ENCODE measurements at regions not wholly inside any gene's neighbourhood (a gene's known extent, or its start where the extent isn't known, plus 50 kb on each side); places are given as distances from the start of the nearest gene placed in this dataset.
"Not testable (repeated sequence)": the region's sequence is repeated elsewhere in the genome, so short reads cannot be mapped to it uniquely, and the experiment has no call there.

DNA sequence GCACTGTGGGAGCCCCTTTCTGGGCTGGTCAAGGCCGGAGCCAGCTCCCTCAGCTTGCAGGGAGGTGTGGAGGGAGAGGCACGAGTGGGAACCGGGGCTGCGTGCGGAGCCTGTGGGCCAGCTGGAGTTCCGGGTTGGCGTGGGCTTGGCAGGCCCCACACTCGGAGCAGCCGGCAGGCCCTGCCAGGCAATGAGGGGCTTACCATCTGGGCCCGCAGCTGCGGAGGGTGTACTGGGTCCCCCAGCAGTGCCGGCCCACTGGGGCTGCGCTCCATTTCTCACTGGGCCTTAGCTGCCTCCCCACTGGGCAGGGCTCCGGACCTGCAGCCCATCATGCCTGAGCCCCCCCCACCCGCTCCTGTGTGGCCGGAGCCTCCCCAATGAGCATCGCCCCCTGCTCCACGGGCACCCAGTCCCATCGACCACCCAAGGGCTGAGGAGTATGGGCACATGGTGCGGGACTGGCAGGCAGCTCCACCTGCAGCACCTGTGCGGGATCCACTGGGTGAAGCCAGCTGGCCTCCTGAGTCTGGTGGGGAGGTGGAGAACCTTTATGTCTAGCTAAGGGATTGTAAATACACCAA lies 693.8 kb upstream of the GNPDA2 start:
- H3K4me3 ChIP-seq (ENCODE audit: low read length); DNase-seq (ENCODE audit: low read depth, low spot score): not testable (repeated sequence)

DNA sequence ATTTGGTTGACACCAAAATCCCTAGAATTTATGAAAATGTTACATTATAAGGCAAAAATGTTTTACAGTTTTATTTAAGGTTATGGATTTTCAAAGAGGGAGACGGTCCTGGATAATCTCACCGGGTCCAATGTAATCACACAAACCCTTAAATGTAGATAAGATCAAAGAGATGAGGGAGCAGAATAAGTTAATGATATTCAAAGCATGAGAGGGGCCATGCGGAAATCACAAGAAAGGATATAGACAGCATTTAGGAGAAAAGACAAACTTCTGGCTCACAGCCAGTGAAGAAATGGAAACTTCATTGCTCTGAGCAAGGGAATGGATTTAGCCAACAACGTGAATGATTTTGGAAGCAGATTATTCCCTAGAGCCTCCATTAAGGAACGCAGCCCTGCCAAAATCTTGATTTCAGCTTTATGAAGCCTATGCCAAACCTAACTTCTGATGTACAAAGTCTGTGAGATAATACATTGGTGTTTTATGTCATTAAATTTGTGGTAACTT lies 684.4 kb upstream of the GNPDA2 start:
- no peak overlapping the region for H3K4me3 ChIP-seq (ENCODE audit: low read length)
- no peak for DNase-seq (ENCODE audit: low read depth, low spot score)

DNA sequence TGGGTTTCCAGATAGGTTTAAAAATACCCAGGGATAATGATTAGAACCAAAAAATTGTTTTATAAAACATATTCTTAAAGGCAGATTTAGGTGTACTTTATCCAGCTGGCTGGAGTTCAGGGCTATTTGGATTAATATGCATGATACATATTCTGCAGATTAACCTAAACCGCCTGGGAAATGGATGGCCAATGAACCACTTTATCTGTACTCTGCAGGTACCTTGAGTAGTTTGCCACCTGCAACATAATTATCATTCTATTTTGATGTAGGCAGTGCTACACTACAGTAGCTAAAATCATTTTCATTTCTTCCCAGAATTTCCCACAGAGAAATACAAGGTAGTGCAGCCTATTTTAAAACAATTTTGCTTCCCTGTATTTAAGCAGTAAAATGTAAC lies 683.2 kb upstream of the GNPDA2 start:
- DNase-seq (ENCODE audit: low read depth, low spot score): no peak
- no peak overlapping the region for H3K4me3 ChIP-seq (ENCODE audit: low read length)

DNA sequence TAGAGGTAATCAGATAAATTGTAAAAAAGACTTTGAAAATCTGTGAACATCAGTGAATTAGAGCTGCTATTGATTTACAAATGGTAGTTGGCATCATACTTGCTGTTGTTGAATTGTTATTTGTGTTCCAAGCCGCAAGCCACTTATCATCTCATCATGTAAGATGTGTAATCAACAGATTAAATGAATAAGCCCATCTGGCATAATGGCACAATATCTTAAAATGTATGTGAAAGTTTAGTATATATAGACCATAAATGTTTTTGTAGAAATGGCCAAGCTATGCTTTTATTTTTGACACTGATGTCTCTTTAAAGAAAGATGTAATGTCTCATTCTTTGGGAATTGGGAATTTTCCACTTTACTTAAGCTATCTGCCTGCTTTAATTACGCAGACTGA lies 682.6 kb upstream of the GNPDA2 start:
- H3K4me3 ChIP-seq (ENCODE audit: low read length): no peak overlapping the region
- DNase-seq (ENCODE audit: low read depth, low spot score): no peak

DNA sequence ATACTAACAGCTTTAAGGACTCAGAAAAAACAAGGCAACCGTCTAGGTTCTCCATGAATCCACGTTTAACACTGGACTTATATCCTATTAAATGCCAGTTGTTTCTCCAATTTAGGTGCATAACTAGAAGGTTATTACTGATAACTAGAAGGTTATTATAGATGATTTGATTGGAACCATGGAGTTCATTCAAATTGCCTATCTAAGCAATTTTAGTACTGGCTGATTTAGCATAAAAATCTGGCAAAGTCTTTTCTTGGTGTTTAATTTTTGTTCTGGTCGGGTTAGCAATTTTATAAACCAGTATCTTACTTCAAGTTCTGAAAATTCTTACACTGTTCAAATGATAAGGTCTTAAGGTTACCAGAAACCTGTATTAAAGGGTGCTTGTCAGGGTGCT lies 672.8 kb upstream of the GNPDA2 start:
- DNase-seq (ENCODE audit: low read depth, low spot score): no peak
- no peak overlapping the region for H3K4me3 ChIP-seq (ENCODE audit: low read length)

DNA sequence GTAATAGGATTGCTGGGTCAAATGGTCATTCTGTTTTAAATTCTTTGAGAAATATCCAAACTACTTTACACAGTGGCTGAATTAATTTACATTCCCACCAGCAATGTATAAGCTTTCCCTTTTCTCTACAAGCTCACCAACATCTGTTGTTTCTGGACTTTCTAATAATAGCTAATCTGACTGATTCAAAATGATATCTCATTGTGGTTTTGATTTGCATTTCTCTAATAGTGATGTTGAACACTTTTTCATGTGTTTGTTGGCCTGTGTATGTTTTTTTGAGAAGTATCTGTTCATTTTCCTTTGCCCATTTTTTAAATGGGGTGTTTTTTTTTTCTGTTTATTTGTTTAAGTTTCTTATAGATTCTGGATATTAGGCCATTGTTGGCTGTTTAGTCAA lies 659.0 kb upstream of the GNPDA2 start:
- no peak for DNase-seq (ENCODE audit: low read depth, low spot score)

DNA sequence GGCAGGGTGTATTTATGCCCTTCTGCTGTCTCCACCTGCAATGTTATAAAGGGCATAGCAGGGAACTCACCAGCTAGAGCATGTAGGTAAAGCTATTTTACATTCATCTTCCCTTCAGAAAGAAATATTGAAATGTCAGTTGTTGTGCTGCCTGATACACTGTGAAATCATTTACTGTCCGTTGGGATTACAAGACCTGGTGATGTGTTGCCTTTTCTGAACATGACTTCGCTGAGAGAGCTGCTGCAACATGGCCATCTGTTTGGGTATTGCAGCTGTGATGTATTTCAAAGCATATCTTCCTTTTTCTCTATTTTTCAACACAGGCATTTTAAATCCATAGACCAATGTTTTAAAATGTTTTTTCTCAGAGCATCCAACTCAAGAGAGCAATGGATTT lies 644.1 kb upstream of the GNPDA2 start:
- DNase-seq (ENCODE audit: low read depth, low spot score): no peak
- H3K4me3 ChIP-seq (ENCODE audit: low read length): no peak overlapping the region

More for the DNA sequence above, 659.0 kb upstream of the GNPDA2 start:
- H3K4me3 ChIP-seq (ENCODE audit: low read length): no peak overlapping the region

DNA sequence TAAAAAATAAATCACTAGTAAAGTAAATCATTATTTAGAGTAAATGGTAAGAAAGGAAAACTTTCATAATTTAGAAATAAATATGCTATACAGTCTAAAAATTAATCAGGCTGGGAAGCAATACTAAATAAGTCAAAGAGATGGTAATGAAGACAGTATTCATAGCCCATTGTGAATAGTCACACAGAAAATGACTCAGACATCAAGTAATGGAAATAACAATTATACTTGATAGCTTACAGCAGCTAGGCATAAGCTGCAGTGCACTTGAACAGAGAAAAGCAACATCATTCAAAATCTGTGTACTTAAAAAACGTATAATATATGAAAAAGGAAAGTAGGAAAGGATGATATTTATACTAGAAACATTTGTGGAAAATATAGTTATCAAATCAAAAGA lies 642.5 kb upstream of the GNPDA2 start:
- no peak overlapping the region for H3K4me3 ChIP-seq (ENCODE audit: low read length)
- DNase-seq (ENCODE audit: low read depth, low spot score): no peak

DNA sequence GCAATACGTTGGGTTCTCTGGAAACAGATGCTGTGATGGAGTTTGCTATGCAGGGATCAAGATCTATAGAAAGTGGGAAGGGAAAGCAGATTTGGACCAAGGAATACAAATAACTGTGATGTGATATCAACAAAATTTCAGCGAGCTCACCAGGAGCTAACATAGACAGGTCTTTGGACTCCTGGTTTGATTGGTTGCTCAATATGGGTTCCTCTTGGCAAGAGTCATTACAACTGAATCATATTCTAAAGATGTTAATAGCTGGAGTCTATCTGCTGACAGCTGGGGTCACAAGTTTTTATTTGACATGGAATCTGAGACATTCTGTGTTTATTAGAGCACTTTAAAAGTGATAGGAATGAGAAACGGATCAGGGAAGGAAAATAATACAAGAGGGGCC lies 637.6 kb upstream of the GNPDA2 start:
- DNase-seq (ENCODE audit: low read depth, low spot score): no peak
- no peak overlapping the region for H3K4me3 ChIP-seq (ENCODE audit: low read length)

DNA sequence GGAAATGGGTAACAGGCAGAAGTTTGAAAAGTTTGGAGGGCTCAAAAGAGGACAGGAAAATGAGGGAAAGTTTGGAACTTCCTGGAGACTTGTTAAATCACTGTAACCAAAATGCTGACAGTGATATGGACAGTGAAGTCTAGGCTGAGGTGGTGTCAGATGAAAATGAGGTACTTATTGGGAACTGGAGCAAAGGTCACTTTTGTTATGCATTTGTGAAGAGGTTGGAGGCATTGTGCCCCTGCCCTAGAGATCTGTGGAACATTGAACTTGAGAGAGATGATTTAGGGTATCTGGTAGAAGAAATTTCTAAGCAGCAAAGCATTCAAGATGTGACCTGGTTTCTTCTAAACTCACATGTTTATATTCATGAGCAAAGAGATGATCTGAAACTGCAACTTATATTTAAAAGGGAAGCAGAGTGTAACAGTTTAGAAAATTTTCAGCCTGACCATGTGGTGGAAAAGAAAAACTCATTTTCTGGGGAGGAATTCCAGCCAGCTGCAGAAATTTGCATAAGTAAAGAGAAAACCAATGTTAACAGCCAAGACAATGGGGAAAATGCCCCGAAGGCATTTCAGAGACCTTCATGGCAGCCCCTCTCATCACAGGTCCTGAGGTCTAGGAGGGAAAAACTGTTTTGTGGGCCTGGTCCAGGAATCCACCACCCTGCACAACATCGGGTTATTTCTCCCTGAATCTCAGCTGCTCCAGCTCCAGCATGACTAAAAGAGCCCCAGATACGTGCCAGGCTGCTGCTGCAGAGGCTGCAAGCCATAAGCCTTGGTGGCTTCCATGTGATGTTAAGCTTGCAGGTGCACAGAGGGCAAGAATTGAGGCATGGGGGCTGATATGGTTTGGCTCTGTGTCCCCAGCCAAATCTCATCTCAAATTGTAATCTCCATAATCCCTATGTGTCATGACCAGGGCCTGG lies 632.5 kb upstream of the GNPDA2 start:
- DNase-seq (ENCODE audit: low read depth, low spot score): no peak
- no peak overlapping the region for H3K4me3 ChIP-seq (ENCODE audit: low read length)

DNA sequence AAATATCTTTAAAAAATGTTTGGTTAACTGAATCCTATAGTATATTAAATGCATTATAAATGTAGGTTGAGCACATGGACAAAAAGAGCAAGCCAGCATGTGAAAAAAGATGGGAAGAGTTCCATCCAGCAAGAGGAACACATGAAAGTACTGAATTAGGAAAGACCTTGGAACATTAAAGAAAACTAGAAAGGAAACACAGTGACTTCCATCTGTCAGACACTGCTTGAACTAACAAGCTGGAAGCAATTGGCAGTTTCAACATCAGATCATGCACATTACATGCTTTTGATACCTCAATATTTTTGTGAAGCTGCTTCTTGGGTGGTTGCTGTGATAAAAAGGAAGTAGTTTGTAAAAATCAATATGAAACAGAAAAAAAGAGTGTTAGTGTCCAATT lies 626.8 kb upstream of the GNPDA2 start:
- no peak overlapping the region for H3K4me3 ChIP-seq (ENCODE audit: low read length)
- DNase-seq (ENCODE audit: low read depth, low spot score): no peak

DNA sequence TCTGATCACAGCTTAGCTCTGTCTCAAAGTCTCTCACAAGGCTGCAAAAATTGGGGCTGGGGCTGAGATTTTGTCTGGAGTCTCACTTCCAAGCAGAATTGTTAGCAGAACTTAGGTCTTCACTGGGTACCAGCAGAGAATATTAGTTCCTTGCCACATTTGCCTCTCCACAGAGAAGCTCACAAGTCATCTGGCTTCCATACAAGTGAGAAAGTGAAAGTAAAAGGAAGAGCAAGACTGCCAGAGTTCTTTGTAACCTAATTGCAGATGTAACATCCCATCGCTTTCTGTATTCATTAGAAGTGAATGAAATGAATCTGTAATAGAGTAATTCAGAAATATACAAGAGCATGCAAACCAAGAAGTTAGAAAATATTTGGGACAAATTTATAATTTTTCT lies 624.1 kb upstream of the GNPDA2 start:
- no peak overlapping the region for H3K4me3 ChIP-seq (ENCODE audit: low read length)
- DNase-seq (ENCODE audit: low read depth, low spot score): peak; percentile 8

DNA sequence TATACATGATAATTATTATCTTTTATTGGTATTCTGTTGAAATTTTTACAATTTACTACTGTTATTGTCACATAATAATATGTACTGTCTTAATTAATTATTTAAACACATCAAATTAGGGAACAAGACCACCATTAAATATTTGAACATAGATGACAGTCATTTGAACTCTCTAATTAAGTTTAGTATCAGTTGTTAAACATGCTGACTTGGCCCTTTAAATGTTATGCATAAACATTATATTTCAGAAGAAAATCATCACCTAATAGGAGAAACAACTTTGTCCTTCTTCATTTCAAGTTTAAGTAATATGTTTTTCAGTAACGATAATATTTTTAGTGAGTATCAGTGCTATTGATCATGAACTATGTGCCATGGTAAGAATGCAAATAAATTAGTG lies 623.5 kb upstream of the GNPDA2 start:
- no peak for DNase-seq (ENCODE audit: low read depth, low spot score)
- H3K4me3 ChIP-seq (ENCODE audit: low read length): no peak overlapping the region

DNA sequence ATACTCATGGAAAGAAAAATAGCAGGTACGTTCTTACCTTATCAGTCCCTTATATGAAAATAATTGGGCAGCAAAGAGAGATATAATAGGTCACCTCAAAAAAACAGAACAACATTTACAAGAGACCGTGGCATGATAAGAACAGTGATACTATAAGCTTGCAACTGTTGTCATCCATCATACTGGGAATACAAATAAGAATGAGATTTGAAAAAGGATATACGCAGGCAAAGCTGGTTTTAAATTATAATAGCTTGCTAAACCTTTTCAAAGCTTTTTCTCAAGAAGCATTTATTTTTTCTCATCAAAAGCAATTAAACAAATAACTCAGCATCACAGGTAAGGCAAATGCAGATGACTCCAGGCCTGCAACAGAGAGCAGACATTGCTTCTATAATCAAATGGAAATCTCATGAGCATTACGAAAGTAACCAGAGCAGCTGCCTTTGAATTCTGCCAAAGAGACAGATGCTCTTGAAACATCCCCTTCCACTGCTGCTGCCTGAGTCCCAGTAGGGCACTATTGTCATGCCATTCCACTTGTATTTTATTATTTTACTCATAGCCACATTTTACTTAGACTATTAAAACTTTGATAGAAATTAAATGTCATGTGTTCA lies 620.6 kb upstream of the GNPDA2 start:
- H3K4me3 ChIP-seq (ENCODE audit: low read length): no peak overlapping the region
- no peak for DNase-seq (ENCODE audit: low read depth, low spot score)

DNA sequence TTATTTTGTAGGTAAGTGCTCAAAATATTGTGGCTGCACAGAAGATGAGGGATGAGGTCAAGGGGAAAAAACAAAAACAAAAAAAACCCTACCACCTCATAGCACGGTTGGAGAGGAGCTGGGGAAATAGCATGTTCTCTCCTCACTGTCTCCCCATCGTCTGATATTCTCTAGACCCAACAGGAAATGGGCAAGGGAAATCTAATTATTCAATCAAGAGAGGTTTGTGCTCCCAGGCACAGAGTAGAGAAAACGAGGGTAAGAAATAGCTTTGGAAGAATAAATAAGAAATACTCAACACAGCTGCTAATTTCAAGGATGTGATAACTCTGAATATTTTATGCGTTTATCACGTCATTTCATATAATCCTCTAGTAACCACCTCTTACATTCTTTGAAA lies 619.2 kb upstream of the GNPDA2 start:
- DNase-seq (ENCODE audit: low read depth, low spot score): no peak
- H3K4me3 ChIP-seq (ENCODE audit: low read length): no peak overlapping the region

DNA sequence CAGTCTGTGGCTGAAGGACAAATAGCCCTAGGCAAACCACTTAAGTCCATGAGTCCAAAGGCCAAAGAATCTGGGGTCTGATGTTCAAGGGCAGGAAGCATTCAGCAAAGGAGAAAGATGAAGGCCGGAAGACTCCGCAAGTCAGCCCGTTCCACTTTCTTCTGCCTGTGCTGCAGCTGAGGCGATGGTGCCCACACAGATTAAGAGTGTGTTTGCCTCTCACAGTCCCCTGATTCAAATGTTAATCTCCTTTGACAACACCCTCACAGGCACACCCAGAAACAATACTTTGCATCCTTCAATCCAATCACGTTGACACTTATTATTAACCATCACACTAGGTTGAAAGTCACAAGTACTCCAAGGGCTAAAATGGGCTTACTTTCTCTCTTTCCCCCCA lies 605.4 kb upstream of the GNPDA2 start:
- H3K4me3 ChIP-seq (ENCODE audit: low read length): no peak overlapping the region
- no peak for DNase-seq (ENCODE audit: low read depth, low spot score)

DNA sequence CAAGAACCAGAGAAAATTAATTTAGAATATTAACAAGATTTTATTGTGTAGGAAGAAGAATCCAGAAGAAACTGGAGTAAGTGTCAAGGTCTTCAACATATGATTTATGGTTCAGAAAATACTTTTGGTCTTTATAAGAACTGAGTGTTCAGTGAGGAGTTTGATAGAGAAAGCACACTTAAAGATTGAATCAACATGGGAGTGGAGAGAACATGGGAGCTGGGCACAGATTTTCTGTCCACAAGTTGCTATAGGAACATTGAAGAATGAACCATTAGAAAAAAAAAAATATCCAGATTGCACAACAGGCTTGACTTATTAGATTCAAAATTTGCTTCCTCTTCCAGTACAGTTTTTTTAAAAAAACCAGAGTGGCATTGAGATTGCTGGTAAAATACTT lies 601.2 kb upstream of the GNPDA2 start:
- H3K4me3 ChIP-seq (ENCODE audit: low read length): no peak overlapping the region
- no peak for DNase-seq (ENCODE audit: low read depth, low spot score)

DNA sequence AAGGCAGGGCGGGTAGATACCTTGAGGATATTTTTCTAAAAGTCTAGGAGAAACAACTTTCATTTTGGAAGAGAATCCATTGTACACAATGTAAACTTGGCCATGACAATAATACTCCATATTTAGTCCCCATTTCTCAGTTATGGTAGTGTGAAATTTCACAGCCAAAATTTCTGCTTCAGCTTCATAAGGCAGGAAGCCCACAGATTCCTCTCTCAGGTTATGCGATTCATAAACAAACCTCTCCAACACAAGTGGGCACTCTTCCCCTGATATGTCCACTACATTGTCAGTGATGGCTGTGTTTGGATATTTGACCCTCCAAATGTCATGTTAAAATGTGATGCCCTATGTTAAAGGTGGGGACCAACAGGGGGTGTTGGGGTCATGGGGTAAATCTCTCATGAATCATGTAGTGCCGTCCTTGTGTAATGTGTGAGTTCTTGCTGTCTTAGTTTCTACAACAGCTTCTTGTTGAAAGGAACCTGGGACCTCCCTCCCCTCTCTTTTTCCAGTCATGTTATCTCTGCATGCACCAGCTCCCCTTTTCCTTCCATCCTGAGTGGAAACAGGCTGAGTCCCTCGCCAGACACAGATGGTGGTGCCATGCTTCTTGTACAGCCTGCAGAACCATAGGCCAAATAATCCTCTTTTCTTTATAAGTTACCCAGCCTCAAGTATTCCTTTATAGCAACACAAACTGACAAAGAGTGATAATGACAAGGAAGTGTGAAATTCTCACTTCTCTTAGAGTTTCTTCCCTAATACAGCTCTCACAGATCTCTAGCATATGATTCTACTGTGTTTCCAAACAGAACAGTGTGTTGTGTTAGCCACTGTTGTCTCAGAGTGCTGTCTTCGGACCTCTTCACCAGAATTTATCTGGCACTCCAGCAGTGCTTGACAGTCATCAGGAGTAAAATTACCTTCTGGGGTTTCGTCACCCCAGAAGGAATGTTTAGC lies 598.4 kb upstream of the GNPDA2 start:
- DNase-seq (ENCODE audit: low read depth, low spot score): no peak
- H3K4me3 ChIP-seq (ENCODE audit: low read length): no peak overlapping the region

DNA sequence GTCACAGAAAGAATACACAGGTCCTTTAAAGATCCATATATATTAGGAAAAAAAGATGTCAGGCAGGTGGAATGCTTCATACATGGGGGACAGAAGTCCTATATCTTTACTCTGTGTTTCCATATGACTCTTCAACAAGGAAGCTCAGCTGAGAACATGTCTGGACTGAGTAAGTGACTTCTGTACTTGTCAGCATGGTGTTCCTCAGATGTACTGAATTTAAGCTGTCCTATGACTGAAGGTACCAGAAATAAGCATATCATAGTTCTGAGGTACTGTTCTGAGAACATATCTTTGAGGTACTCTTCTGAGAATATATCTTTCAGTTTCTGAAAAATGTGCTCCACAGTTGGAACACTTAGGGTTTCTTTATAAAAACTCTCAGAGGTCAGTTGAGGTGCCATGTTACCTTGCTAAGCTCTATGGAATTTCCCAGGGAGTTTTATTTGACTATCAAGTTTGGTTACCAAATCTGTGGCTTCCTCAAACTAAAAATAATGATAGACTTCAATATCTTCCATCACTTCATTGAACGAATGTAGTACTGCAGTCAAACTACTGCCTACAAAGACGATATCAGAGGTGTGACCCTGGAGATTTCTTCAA lies 597.2 kb upstream of the GNPDA2 start:
- no peak for DNase-seq (ENCODE audit: low read depth, low spot score)
- no peak overlapping the region for H3K4me3 ChIP-seq (ENCODE audit: low read length)
